ENCODE measurements at regions not wholly inside any gene's neighbourhood (a gene's known extent, or its start where the extent isn't known, plus 50 kb on each side); places are given as distances from the start of the nearest gene placed in this dataset.

DNA sequence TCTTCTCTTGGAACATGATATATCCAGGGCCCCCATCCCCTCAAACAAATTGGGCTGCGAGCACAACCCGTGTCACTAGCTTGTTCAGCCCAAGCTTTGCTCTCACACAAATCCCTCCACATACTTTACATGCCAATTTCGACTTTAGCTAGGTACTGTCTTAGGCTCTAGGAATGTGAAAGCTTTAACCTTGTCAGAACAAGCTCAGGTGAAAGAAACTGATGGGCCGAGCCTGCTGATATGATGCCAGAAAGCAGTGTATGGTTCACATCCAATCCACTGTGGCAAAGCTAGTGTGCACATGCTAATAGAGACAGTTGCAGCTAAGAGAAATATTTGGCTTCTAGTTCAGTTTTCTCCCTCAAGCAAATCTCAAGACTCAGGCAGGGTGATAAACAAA is 79.5 kb downstream of the TNFSF18 start:
- TF ChIP-seq, protein P1, sequence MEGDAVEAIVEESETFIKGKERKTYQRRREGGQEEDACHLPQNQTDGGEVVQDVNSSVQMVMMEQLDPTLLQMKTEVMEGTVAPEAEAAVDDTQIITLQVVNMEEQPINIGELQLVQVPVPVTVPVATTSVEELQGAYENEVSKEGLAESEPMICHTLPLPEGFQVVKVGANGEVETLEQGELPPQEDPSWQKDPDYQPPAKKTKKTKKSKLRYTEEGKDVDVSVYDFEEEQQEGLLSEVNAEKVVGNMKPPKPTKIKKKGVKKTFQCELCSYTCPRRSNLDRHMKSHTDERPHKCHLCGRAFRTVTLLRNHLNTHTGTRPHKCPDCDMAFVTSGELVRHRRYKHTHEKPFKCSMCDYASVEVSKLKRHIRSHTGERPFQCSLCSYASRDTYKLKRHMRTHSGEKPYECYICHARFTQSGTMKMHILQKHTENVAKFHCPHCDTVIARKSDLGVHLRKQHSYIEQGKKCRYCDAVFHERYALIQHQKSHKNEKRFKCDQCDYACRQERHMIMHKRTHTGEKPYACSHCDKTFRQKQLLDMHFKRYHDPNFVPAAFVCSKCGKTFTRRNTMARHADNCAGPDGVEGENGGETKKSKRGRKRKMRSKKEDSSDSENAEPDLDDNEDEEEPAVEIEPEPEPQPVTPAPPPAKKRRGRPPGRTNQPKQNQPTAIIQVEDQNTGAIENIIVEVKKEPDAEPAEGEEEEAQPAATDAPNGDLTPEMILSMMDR (IDR thresholded peaks at IDR 0.05; ENCODE audit: insufficient read depth, low read length, poor library complexity, severe bottlenecking) = no peak
- TF ChIP-seq EZH2phosphoT487 (conservative IDR thresholded peaks at IDR 0.05; ENCODE audit: low read length) = no peak

Data from SU-DHL-6 (cell line).